ENCODE measurements at regions not wholly inside any gene's neighbourhood (a gene's known extent, or its start where the extent isn't known, plus 50 kb on each side); places are given as distances from the start of the nearest gene placed in this dataset.

- Histone ChIP-seq H3K4me3 (no peak overlapping the region), H3K27me3 (no peaks in the 10 kb centered on the region), H3K27ac (no peak overlapping the region), H3K4me1 (no peaks in the 10 kb centered on the region), H3K9me3 (no peaks in the 10 kb centered on the region), H3K36me3 (no peaks in the 10 kb centered on the region)
- TF ChIP-seq CTCF (IDR thresholded peaks at IDR 0.05) = no peak
- DNase-seq = no peak
- no peak for ATAC-seq
- intact Hi-C loops (cut with DNase I) = no loop called here
Observed at GRCh38 chr17:11182430-11182829, 58.6 kb upstream of the SHISA6 start.

- H3K27ac ChIP-seq = no peak overlapping the region
- H3K27me3 ChIP-seq = no peaks in the 10 kb centered on the region
- intact Hi-C loops (cut with DNase I) = no loop called here
- H3K9me3 ChIP-seq = no peaks in the 10 kb centered on the region
- H3K36me3 ChIP-seq = no peaks in the 10 kb centered on the region
- ATAC-seq (no peak), DNase-seq (no peak)
- no peak for TF ChIP-seq CTCF (IDR thresholded peaks at IDR 0.05)
- no peak overlapping the region for H3K4me3 ChIP-seq
- H3K4me1 ChIP-seq = no peaks in the 10 kb centered on the region
Observed at GRCh38 chr17:11178581-11178980, 62.4 kb upstream of the SHISA6 start.

GRCh38 chr17:11177340-11177739 lies 63.7 kb upstream of the SHISA6 start:
- no peak for ATAC-seq
- no peaks in the 10 kb centered on the region for H3K4me1 ChIP-seq
- TF ChIP-seq CTCF (IDR thresholded peaks at IDR 0.05) = no peak
- H3K27me3 ChIP-seq = no peaks in the 10 kb centered on the region
- H3K9me3 ChIP-seq = no peaks in the 10 kb centered on the region
- no peak for DNase-seq
- intact Hi-C loops (cut with DNase I) = no loop called here
- no peak overlapping the region for H3K27ac ChIP-seq
- no peaks in the 10 kb centered on the region for H3K36me3 ChIP-seq
- no peak overlapping the region for H3K4me3 ChIP-seq

- no peak for ATAC-seq
- no peak for TF ChIP-seq CTCF (IDR thresholded peaks at IDR 0.05)
Observed at GRCh38 chr17:11176549-11176948, 64.5 kb upstream of the SHISA6 start.

GRCh38 chr17:11170881-11171280 lies 70.1 kb upstream of the SHISA6 start:
- intact Hi-C loops (cut with DNase I) = no loop called here
- peaks cover 0 to 5% of the 10 kb centered on the region in 2 donors for H3K27me3 ChIP-seq
- H3K4me1 ChIP-seq = no peaks in the 10 kb centered on the region
- DNase-seq = no peak
- no peak overlapping the region for H3K4me3 ChIP-seq
- ATAC-seq = no peak
- H3K27ac ChIP-seq = no peak overlapping the region
- H3K9me3 ChIP-seq = peaks cover 0 to 9% of the 10 kb centered on the region in 2 donors
- TF ChIP-seq CTCF (IDR thresholded peaks at IDR 0.05) = no peak
- no peaks in the 10 kb centered on the region for H3K36me3 ChIP-seq

More at GRCh38 chr17:11176549-11176948, 64.5 kb upstream of the SHISA6 start:
- Histone ChIP-seq H3K9me3 (no peaks in the 10 kb centered on the region), H3K36me3 (no peaks in the 10 kb centered on the region), H3K27ac (no peak overlapping the region), H3K4me1 (no peaks in the 10 kb centered on the region), H3K27me3 (no peaks in the 10 kb centered on the region), H3K4me3 (no peak overlapping the region)
- intact Hi-C loops (cut with DNase I) = no loop called here
- DNase-seq = no peak

All from left lung (tissue), 4 donors.